Astrocyte (in vitro differentiated cells and primary cell): ENCODE measurements at regions not wholly inside any gene's neighbourhood (a gene's known extent, or its start where the extent isn't known, plus 50 kb on each side); places are given as distances from the start of the nearest gene placed in this dataset.

Experiments used
- DNase-seq: peaks from one replicate; pipeline ENCODE4 v3.0.0-alpha.2; 2010; ENCODE audit warnings: low read depth
- FAIRE-seq: peaks from 2 replicates; lab custom pipeline; 2011; peaks lifted over from hg19 to GRCh38; lab: Jason Lieb, UNC
- H2AFZ ChIP-seq: 2 replicates; pipeline ENCODE4 v1.6.0; 2012; ENCODE audit warnings: low read depth, low read length, inconsistent platforms
- H3K27ac ChIP-seq: 2 replicates; pipeline ENCODE4 v1.5.1; 2011; ENCODE audit warnings: low read depth, low read length, inconsistent platforms
- H3K27me3 ChIP-seq: 2 replicates; pipeline ENCODE4 v1.6.0; 2011; ENCODE audit warnings: low read length, inconsistent platforms; ENCODE audit not compliant: insufficient read depth
- H3K36me3 ChIP-seq: 2 replicates; pipeline ENCODE4 v1.5.1; 2011; ENCODE audit warnings: low read length, inconsistent platforms; ENCODE audit not compliant: insufficient read depth
- H3K4me1 ChIP-seq: 2 replicates; pipeline ENCODE4 v1.5.1; 2011; ENCODE audit warnings: low read length, inconsistent platforms; ENCODE audit not compliant: insufficient read depth
- H3K4me2 ChIP-seq: 2 replicates; pipeline ENCODE4 v1.6.0; 2012; ENCODE audit warnings: low read length, inconsistent platforms
- H3K4me3 ChIP-seq: 2 replicates; pipeline ENCODE4 v1.5.1; 2011; ENCODE audit warnings: low read depth, mild to moderate bottlenecking, low read length, inconsistent platforms; ENCODE audit not compliant: insufficient read depth
- H3K79me2 ChIP-seq: 2 replicates; pipeline ENCODE4 v1.6.0; 2012; ENCODE audit warnings: mild to moderate bottlenecking, low read length, inconsistent platforms; ENCODE audit not compliant: insufficient read depth
- H3K9ac ChIP-seq: 2 replicates; pipeline ENCODE4 v1.6.0; 2012; ENCODE audit warnings: mild to moderate bottlenecking, low read length, inconsistent platforms
- H3K9me3 ChIP-seq: 2 replicates; pipeline ENCODE4 v1.5.1; 2012; ENCODE audit warnings: low read depth, mild to moderate bottlenecking, low read length, inconsistent platforms; ENCODE audit not compliant: insufficient read depth
- H4K20me1 ChIP-seq: 2 replicates; pipeline ENCODE4 v1.6.0; 2012; ENCODE audit warnings: low read length, inconsistent platforms; ENCODE audit not compliant: insufficient read depth
- H3K27ac Mint-ChIP-seq: one replicate; pipeline ENCODE4 v1.8.0; 2021; ENCODE audit warnings: mild to moderate bottlenecking, mixed read lengths; ENCODE audit not compliant: unreplicated experiment
- H3K27me3 Mint-ChIP-seq: one replicate; pipeline ENCODE4 v1.8.0; 2021; ENCODE audit warnings: low read depth, mixed read lengths; ENCODE audit not compliant: unreplicated experiment
- H3K36me3 Mint-ChIP-seq: one replicate; pipeline ENCODE4 v1.8.0; 2021; ENCODE audit warnings: low read depth, mixed read lengths; ENCODE audit not compliant: unreplicated experiment
- H3K4me1 Mint-ChIP-seq: one replicate; pipeline ENCODE4 v1.8.0; 2021; ENCODE audit warnings: low read depth, mixed read lengths; ENCODE audit not compliant: unreplicated experiment
- H3K4me3 Mint-ChIP-seq: one replicate; pipeline ENCODE4 v1.8.0; 2021; ENCODE audit warnings: mild to moderate bottlenecking, moderate library complexity, mixed read lengths; ENCODE audit not compliant: unreplicated experiment
- H3K9me3 Mint-ChIP-seq: one replicate; pipeline ENCODE4 v1.8.0; 2021; ENCODE audit warnings: mild to moderate bottlenecking, mixed read lengths; ENCODE audit not compliant: unreplicated experiment
- EZH2 ChIP-seq: IDR thresholded peaks from 2 replicates; pipeline ENCODE4 v1.6.1; 2012; ENCODE audit warnings: mild to moderate bottlenecking, low read length, inconsistent platforms; ENCODE audit not compliant: insufficient read depth
- TF ChIP-seq, protein P1 (sequence below): IDR thresholded peaks from 2 replicates; pipeline ENCODE4 v1.5.1; 2011; ENCODE audit warnings: low read depth, mild to moderate bottlenecking, inconsistent platforms, low read length, moderate library complexity; ENCODE audit not compliant: insufficient read depth

DNA sequence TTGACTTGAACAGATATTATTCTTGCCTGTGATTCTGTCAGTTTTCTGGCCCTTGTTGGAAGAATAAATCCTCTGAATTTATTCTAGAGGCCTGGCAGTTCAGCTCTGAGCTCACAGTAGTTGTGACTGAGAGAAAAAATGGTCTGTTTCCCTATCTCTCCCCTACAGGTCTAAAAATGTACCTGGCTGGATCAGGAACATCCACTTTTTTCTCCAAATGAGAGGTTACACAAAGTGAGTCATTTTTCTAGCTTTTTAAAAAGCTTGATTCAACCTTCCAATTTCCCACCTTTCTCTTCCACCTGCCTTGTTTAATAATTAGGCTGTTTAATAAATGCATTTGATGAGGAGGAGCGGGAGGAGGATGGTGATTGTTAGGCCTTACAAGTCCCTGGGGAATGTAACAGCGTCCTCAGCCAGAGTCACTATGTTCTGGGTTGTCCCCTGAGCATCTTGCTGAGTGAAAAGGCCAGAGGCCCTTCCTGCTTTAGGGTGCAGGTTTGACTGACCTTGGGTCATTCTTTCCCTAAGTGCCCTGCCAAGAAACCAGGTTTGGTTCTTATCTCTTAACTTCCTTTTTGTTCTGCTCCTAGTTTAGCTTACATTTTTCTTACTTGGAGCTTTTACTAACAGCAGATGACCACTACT is 91.7 kb upstream of the FUT8 start:
- no peak for TF ChIP-seq EZH2
- TF ChIP-seq, protein P1, sequence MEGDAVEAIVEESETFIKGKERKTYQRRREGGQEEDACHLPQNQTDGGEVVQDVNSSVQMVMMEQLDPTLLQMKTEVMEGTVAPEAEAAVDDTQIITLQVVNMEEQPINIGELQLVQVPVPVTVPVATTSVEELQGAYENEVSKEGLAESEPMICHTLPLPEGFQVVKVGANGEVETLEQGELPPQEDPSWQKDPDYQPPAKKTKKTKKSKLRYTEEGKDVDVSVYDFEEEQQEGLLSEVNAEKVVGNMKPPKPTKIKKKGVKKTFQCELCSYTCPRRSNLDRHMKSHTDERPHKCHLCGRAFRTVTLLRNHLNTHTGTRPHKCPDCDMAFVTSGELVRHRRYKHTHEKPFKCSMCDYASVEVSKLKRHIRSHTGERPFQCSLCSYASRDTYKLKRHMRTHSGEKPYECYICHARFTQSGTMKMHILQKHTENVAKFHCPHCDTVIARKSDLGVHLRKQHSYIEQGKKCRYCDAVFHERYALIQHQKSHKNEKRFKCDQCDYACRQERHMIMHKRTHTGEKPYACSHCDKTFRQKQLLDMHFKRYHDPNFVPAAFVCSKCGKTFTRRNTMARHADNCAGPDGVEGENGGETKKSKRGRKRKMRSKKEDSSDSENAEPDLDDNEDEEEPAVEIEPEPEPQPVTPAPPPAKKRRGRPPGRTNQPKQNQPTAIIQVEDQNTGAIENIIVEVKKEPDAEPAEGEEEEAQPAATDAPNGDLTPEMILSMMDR: no peak
- H3K79me2 ChIP-seq: no peaks in the 10 kb centered on the region
- no peaks in the 10 kb centered on the region for H3K27me3 Mint-ChIP-seq
- H3K27ac ChIP-seq: no peak overlapping the region
- H3K9me3 ChIP-seq: peaks cover 4% of the 10 kb centered on the region
- no peaks in the 10 kb centered on the region for H3K36me3 ChIP-seq
- H3K4me2 ChIP-seq: no peak overlapping the region
- no peak overlapping the region for H3K9ac ChIP-seq
- H3K9me3 Mint-ChIP-seq: peaks cover 2% of the 10 kb centered on the region
- H3K27me3 ChIP-seq: no peaks in the 10 kb centered on the region
- DNase-seq: no peak
- H3K4me3 Mint-ChIP-seq: no peak overlapping the region
- no peaks in the 10 kb centered on the region for H3K36me3 Mint-ChIP-seq
- no peak overlapping the region for H2AFZ ChIP-seq
- no peak for FAIRE-seq
- no peak overlapping the region for H3K4me3 ChIP-seq
- no peaks in the 10 kb centered on the region for H3K4me1 ChIP-seq
- no peak overlapping the region for H3K27ac Mint-ChIP-seq
- no peaks in the 10 kb centered on the region for H4K20me1 ChIP-seq
- no peaks in the 10 kb centered on the region for H3K4me1 Mint-ChIP-seq

DNA sequence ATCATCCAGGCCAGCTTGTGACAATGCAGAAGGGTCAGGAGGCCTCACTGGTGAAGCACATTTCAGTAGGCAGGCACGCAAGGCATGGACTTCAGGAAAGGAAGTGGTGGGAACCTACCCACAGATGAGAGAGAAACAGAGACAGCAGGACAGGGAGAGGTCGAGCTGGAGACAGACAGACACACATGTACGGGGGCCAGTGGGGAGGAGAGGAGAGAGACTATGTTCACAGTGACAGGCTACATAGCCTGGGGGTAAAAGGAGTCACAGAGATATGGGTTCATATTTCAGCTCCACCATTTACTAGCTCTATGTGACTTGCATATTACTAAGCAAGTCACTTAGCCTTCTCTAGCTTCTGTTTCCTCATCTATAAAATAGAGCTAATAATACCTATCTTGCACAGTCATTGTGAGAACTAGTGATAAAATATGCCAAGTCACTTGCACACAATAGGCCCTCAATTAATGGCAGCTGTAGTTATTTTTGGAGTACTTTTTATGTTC is 91.1 kb upstream of the FUT8 start:
- no peaks in the 10 kb centered on the region for H3K36me3 Mint-ChIP-seq
- Histone ChIP-seq H3K9ac (no peak overlapping the region), H3K4me2 (no peak overlapping the region), H3K36me3 (no peaks in the 10 kb centered on the region), H3K4me1 (no peaks in the 10 kb centered on the region), H2AFZ (no peak overlapping the region), H3K79me2 (no peaks in the 10 kb centered on the region), H3K27me3 (no peaks in the 10 kb centered on the region), H3K4me3 (no peak overlapping the region), H3K9me3 (no peaks in the 10 kb centered on the region), H4K20me1 (no peaks in the 10 kb centered on the region), H3K27ac (no peak overlapping the region)
- FAIRE-seq (no peak), DNase-seq (no peak)
- no peak overlapping the region for H3K27ac Mint-ChIP-seq
- H3K27me3 Mint-ChIP-seq: no peaks in the 10 kb centered on the region
- H3K4me1 Mint-ChIP-seq: no peaks in the 10 kb centered on the region
- H3K4me3 Mint-ChIP-seq: no peak overlapping the region
- H3K9me3 Mint-ChIP-seq: peaks cover 2% of the 10 kb centered on the region
- TF ChIP-seq EZH2: no peak
- TF ChIP-seq, protein P1: no peak

DNA sequence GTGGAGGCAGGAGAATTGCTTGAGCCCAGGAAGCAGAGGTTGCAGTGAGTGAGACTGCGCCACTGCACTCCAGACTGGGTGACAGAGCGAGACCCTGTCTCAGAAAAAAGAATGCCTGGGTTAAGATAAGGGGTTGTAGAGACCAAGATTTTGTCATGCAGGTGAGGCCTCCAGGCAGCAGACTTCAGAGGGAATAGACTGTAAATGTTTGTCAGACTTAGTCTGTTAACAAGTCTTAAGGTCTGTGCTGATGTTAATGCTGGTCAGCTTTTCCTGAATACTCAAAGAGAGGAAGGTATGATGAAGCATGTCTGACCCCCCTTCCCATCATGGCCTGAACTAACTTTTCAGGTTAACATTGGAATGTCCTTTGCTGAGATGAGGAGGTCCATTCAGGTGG is 83.0 kb upstream of the FUT8 start:
- H3K27ac ChIP-seq: no peak overlapping the region
- no peak for DNase-seq
- Mint-ChIP-seq H3K36me3 (no peaks in the 10 kb centered on the region), H3K9me3 (peaks cover 1% of the 10 kb centered on the region), H3K27me3 (no peaks in the 10 kb centered on the region), H3K27ac (no peak overlapping the region), H3K4me1 (peaks cover 6% of the 10 kb centered on the region), H3K4me3 (no peak overlapping the region)
- H3K9ac ChIP-seq: no peak overlapping the region
- TF ChIP-seq, protein P1: no peak
- no peak for TF ChIP-seq EZH2
- no peak overlapping the region for H3K4me3 ChIP-seq
- no peaks in the 10 kb centered on the region for H3K36me3 ChIP-seq
- H4K20me1 ChIP-seq: no peaks in the 10 kb centered on the region
- peaks cover 7% of the 10 kb centered on the region for H3K4me1 ChIP-seq
- FAIRE-seq: no peak
- no peaks in the 10 kb centered on the region for H3K79me2 ChIP-seq
- H3K4me2 ChIP-seq: no peak overlapping the region
- no peak overlapping the region for H2AFZ ChIP-seq
- no peaks in the 10 kb centered on the region for H3K9me3 ChIP-seq
- no peaks in the 10 kb centered on the region for H3K27me3 ChIP-seq
